ENCODE measurements at regions not wholly inside any gene's neighbourhood (a gene's known extent, or its start where the extent isn't known, plus 50 kb on each side); places are given as distances from the start of the nearest gene placed in this dataset.

DNA sequence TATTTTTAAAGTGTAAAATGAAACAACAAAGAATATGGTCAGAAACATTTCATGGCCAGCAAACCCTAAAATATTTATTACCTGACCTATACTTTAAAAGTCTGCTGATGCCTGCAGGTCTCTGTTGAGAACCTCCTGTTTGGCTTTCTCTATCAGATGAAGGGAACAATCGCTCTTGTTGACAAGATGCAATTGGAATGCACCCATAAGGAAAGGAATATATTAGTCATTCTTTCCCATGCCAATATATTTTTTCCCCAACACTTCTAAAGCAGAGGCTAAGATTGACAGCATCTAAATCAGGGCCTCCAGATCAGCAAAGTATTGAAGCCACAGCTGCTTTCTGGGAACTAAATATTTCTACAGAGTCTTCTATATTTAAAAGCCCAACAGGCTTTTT lies 897.8 kb downstream of the EPHA7 start:
- TF ChIP-seq RCOR1 (IDR thresholded peaks at IDR 0.05; ENCODE audit: low read depth, low read length) (no peak), CHD2 (IDR thresholded peaks at IDR 0.05; ENCODE audit: low read length, partially characterized antibody) (no peak), JUNB (IDR thresholded peaks at IDR 0.05) (no peak)
- TF ChIP-seq, protein P1, sequence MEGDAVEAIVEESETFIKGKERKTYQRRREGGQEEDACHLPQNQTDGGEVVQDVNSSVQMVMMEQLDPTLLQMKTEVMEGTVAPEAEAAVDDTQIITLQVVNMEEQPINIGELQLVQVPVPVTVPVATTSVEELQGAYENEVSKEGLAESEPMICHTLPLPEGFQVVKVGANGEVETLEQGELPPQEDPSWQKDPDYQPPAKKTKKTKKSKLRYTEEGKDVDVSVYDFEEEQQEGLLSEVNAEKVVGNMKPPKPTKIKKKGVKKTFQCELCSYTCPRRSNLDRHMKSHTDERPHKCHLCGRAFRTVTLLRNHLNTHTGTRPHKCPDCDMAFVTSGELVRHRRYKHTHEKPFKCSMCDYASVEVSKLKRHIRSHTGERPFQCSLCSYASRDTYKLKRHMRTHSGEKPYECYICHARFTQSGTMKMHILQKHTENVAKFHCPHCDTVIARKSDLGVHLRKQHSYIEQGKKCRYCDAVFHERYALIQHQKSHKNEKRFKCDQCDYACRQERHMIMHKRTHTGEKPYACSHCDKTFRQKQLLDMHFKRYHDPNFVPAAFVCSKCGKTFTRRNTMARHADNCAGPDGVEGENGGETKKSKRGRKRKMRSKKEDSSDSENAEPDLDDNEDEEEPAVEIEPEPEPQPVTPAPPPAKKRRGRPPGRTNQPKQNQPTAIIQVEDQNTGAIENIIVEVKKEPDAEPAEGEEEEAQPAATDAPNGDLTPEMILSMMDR (IDR thresholded peaks at IDR 0.05), result no peak
- TF ChIP-seq, protein P2, sequence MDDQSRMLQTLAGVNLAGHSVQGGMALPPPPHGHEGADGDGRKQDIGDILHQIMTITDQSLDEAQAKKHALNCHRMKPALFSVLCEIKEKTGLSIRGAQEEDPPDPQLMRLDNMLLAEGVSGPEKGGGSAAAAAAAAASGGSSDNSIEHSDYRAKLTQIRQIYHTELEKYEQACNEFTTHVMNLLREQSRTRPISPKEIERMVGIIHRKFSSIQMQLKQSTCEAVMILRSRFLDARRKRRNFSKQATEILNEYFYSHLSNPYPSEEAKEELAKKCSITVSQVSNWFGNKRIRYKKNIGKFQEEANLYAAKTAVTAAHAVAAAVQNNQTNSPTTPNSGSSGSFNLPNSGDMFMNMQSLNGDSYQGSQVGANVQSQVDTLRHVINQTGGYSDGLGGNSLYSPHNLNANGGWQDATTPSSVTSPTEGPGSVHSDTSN (IDR thresholded peaks at IDR 0.05), result no peak
